CD4-positive, alpha-beta memory T cell (primary cell): ENCODE measurements at regions not wholly inside any gene's neighbourhood (a gene's known extent, or its start where the extent isn't known, plus 50 kb on each side); places are given as distances from the start of the nearest gene placed in this dataset.
A peak's percentile ranks its signal among the peaks of the same experiment; 100 is the strongest.

ENCODE experiments used
- CTCF ChIA-PET: fragments of 350-600 bp; sonication (Branson Sonifier 250); formaldehyde crosslinking; loops from one replicate; lab custom pipeline; 2021; ENCODE audit warnings: inconsistent platforms; ENCODE audit not compliant: partially characterized antibody; lab: Charles Lee
- POLR2A ChIA-PET: fragments of 350-600 bp; sonication (Branson Sonifier 250); formaldehyde crosslinking; loops from one replicate; lab custom pipeline; 2021; ENCODE audit not compliant: partially characterized antibody; lab: Charles Lee
- DNase-seq, 5 donors: peaks; one replicate each; pipeline versions ENCODE4 v3.0.0 to v3.0.0-alpha.2; 2020 to 2022; ENCODE audit warnings: mixed read lengths in 1 of 5
- H3K27ac ChIP-seq: one replicate; pipeline ENCODE4 v1.7.0; 2013; ENCODE audit warnings: low read depth, low read length
- H3K27me3 ChIP-seq: 2 replicates; pipeline ENCODE4 v1.7.0; 2013; ENCODE audit warnings: mild to moderate bottlenecking, low read length, moderate library complexity; ENCODE audit not compliant: insufficient read depth
- H3K36me3 ChIP-seq: 2 replicates; pipeline ENCODE4 v1.7.0; 2013; ENCODE audit warnings: mild to moderate bottlenecking, low read length, moderate library complexity; ENCODE audit not compliant: insufficient read depth
- H3K4me1 ChIP-seq: 2 replicates; pipeline ENCODE4 v1.7.0; 2013; ENCODE audit warnings: mild to moderate bottlenecking, low read length, moderate library complexity; ENCODE audit not compliant: insufficient read depth
- H3K4me3 ChIP-seq, 2 donors: one replicate each; pipeline ENCODE4 v1.7.0; 2013; ENCODE audit warnings: low read length in 2 of 2, mild to moderate bottlenecking in 1 of 2
- H3K9me3 ChIP-seq, 2 donors: one replicate each; pipeline ENCODE4 v1.7.0; 2013; ENCODE audit warnings: low read length in 2 of 2, control low read depth in 1 of 2; ENCODE audit not compliant: control insufficient read depth in 1 of 2
- H3K27ac Mint-ChIP-seq, 7 donors: one replicate each; pipeline ENCODE4 v1.8.0; 2020 to 2021; ENCODE audit warnings: mixed read lengths in 7 of 7, mild to moderate bottlenecking in 6 of 7, inconsistent platforms in 3 of 7, moderate library complexity in 3 of 7
- H3K27me3 Mint-ChIP-seq, 2 donors: one replicate each; pipeline ENCODE4 v1.8.0; 2020 to 2021; ENCODE audit warnings: mixed read lengths in 2 of 2
- H3K36me3 Mint-ChIP-seq, 2 donors: one replicate each; pipeline ENCODE4 v1.8.0; 2020 to 2021; ENCODE audit warnings: mixed read lengths in 2 of 2, inconsistent platforms in 1 of 2, mild to moderate bottlenecking in 1 of 2
- H3K4me1 Mint-ChIP-seq, 4 donors: one replicate each; pipeline ENCODE4 v1.8.0; 2020 to 2021; ENCODE audit warnings: mixed read lengths in 4 of 4, mild to moderate bottlenecking in 1 of 4
- H3K4me3 Mint-ChIP-seq, 8 donors: one replicate each; pipeline ENCODE4 v1.8.0; 2020 to 2021; ENCODE audit warnings: mixed read lengths in 8 of 8, mild to moderate bottlenecking in 7 of 8, moderate library complexity in 6 of 8, inconsistent platforms in 3 of 8
- H3K9me3 Mint-ChIP-seq, 8 donors: one replicate each; pipeline ENCODE4 v1.8.0; 2020 to 2021; ENCODE audit warnings: mixed read lengths in 8 of 8, mild to moderate bottlenecking in 5 of 8, inconsistent platforms in 3 of 8, moderate library complexity in 1 of 8
- intact Hi-C: fragments of 100-400 bp; cut with micrococcal nuclease; formaldehyde crosslinking; loops from one replicate; pipeline ENCODE4 v1.15.1; 2023

DNA sequence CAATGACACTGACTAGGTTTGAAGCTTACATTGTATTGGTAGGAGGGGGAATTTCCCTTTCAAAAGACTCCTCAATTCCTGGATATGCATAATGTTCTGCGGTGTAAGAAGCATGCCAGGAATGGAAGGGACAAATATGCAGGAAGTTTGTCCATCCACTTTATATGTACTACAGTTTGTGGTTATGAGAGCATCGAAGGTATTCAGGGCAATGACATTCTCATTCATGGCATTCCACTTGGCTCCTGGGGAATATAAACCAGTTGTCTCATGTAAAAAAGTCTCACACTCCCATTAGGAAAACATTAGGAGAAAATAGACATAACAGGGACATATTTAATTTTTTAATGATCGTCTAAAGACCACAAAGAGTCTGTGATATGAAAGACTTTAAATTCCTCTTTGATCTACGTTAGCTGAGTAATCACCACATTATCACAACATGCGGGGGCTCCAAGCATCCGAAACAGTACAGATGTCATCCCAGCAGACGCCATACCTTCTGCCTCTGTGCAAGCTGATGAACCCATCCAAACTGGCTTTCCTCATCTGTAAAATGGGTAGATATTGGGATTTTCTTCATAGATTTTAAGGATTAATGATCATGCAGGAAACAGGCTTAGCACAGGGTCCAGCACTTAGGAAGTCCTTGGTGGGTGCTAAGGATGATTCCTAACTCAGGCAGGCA lies 675.3 kb downstream of the INHBA start:
- no peaks in the 10 kb centered on the region for H3K27me3 Mint-ChIP-seq

GRCh38 chr7:41024126-41024525 lies 678.8 kb downstream of the INHBA start:
- Mint-ChIP-seq H3K9me3 (peaks cover 0 to 10% (median 4%) of the 10 kb centered on the region in 8 donors), H3K27ac (no peak overlapping the region), H3K27me3 (no peaks in the 10 kb centered on the region), H3K4me1 (no peaks in the 10 kb centered on the region), H3K4me3 (no peak overlapping the region), H3K36me3 (no peaks in the 10 kb centered on the region)
- no peak overlapping the region for H3K27ac ChIP-seq
- no peak overlapping the region for H3K4me3 ChIP-seq
- no peaks in the 10 kb centered on the region for H3K27me3 ChIP-seq
- H3K4me1 ChIP-seq: no peaks in the 10 kb centered on the region
- H3K9me3 ChIP-seq: no peaks in the 10 kb centered on the region
- ChIA-PET CTCF (no interaction called here), POLR2A (no interaction called here)
- no peak for DNase-seq
- intact Hi-C loops: no loop called here
- no peaks in the 10 kb centered on the region for H3K36me3 ChIP-seq

More for the DNA sequence above, 675.3 kb downstream of the INHBA start:
- H3K9me3 Mint-ChIP-seq: peaks cover 0 to 12% (median 7%) of the 10 kb centered on the region in 8 donors
- CTCF ChIA-PET: no interaction called here
- POLR2A ChIA-PET: no interaction called here
- Histone ChIP-seq H3K9me3 (no peaks in the 10 kb centered on the region), H3K4me3 (no peak overlapping the region), H3K36me3 (no peaks in the 10 kb centered on the region), H3K4me1 (no peaks in the 10 kb centered on the region), H3K27ac (no peak overlapping the region), H3K27me3 (no peaks in the 10 kb centered on the region)
- peak overlapping the region in 1 of 8 donors; percentile 21 for H3K4me3 Mint-ChIP-seq
- H3K4me1 Mint-ChIP-seq: no peaks in the 10 kb centered on the region
- no peaks in the 10 kb centered on the region for H3K36me3 Mint-ChIP-seq
- DNase-seq: no peak
- intact Hi-C loops: no loop called here
- no peak overlapping the region for H3K27ac Mint-ChIP-seq

DNA sequence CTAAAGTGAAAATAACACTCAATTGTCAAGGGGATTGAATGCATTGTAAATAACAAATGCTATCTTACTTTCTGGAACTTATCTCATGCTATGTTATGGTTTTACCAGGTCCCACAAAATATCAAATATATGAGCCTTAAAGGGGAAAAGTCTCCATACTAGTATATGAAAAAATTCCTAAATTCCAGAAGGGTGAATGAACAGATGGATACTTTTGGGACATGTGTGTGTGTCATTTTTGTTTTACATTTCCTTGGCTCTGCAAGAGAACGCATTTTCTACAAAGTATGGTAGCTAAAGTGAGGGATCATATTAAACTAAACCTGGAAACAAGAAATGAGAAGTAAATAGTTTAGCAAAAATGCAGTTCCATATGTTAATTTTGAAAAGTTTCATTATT lies 682.8 kb downstream of the INHBA start:
- H3K36me3 ChIP-seq: no peaks in the 10 kb centered on the region
- Mint-ChIP-seq H3K36me3 (no peaks in the 10 kb centered on the region), H3K4me1 (no peaks in the 10 kb centered on the region), H3K9me3 (peaks cover 0 to 10% (median 4%) of the 10 kb centered on the region in 8 donors), H3K27ac (no peak overlapping the region), H3K27me3 (no peaks in the 10 kb centered on the region), H3K4me3 (no peak overlapping the region)
- no peaks in the 10 kb centered on the region for H3K4me1 ChIP-seq
- H3K9me3 ChIP-seq: no peaks in the 10 kb centered on the region
- H3K4me3 ChIP-seq: no peak overlapping the region
- POLR2A ChIA-PET: no interaction called here
- no peak for DNase-seq
- no peak overlapping the region for H3K27ac ChIP-seq
- no peaks in the 10 kb centered on the region for H3K27me3 ChIP-seq
- CTCF ChIA-PET: no interaction called here
- intact Hi-C loops: no loop called here

- H3K4me3 Mint-ChIP-seq: no peak overlapping the region
- no peaks in the 10 kb centered on the region for H3K36me3 Mint-ChIP-seq
- H3K9me3 Mint-ChIP-seq: peaks cover under 1 to 17% (median 4%) of the 10 kb centered on the region in 8 donors
- Histone ChIP-seq H3K4me3 (no peak overlapping the region), H3K36me3 (no peaks in the 10 kb centered on the region), H3K27ac (no peak overlapping the region), H3K4me1 (no peaks in the 10 kb centered on the region), H3K9me3 (no peaks in the 10 kb centered on the region), H3K27me3 (no peaks in the 10 kb centered on the region)
- CTCF ChIA-PET: no interaction called here
- H3K4me1 Mint-ChIP-seq: no peaks in the 10 kb centered on the region
- no peak overlapping the region for H3K27ac Mint-ChIP-seq
- no peaks in the 10 kb centered on the region for H3K27me3 Mint-ChIP-seq
- POLR2A ChIA-PET: no interaction called here
- no peak for DNase-seq
- intact Hi-C loops: no loop called here
Observed at GRCh38 chr7:41013117-41013516, 689.8 kb downstream of the INHBA start.

DNA sequence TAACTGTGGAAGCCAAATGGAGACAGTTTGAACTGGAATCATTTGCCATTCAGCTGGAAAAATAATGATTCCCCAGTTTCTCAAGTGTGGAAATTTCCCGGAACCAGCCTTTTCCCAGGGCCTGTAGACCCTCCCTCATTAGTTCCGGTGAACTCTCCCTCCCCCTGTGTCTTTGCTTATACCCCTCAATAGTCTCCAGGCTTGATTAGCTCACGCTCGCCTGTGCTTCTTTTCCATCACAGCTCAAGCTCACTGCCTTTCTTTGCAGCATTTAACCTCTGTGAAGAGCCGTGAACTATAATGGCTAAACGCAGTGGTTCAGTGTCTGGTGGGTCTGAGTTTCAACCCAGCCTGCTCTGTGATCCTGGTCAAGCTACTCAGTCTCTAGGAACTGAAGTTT lies 690.8 kb downstream of the INHBA start:
- Histone ChIP-seq H3K36me3 (no peaks in the 10 kb centered on the region), H3K27ac (no peak overlapping the region), H3K4me1 (no peaks in the 10 kb centered on the region), H3K9me3 (no peaks in the 10 kb centered on the region), H3K4me3 (no peak overlapping the region), H3K27me3 (no peaks in the 10 kb centered on the region)
- intact Hi-C loops: no loop called here
- ChIA-PET CTCF (no interaction called here), POLR2A (no interaction called here)
- H3K4me3 Mint-ChIP-seq: no peak overlapping the region
- H3K27me3 Mint-ChIP-seq: no peaks in the 10 kb centered on the region
- H3K9me3 Mint-ChIP-seq: peaks cover 2 to 24% (median 5%) of the 10 kb centered on the region in 8 donors
- no peak overlapping the region for H3K27ac Mint-ChIP-seq
- H3K4me1 Mint-ChIP-seq: no peaks in the 10 kb centered on the region
- no peak for DNase-seq
- H3K36me3 Mint-ChIP-seq: no peaks in the 10 kb centered on the region

DNA sequence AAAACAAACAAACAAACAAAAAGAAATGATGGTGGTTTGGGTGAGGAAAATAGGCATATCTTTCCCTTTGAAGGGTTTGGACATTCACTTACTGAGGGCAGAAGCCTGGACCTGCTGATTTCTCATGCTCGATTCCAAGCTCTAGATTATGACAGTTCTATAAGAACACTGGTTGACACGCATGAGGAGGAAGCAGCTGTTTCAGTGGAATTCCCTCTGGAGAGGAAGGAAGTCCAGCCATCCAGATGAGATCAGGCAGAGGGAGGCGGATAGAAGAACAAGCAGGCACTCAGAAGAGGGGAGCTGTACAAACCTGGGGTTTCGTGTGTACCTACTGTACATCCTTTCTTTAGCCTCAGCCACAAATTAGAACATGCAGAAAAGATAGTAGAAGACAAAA lies 691.9 kb downstream of the INHBA start:
- H3K36me3 Mint-ChIP-seq: no peaks in the 10 kb centered on the region
- H3K27me3 ChIP-seq: no peaks in the 10 kb centered on the region
- H3K4me1 Mint-ChIP-seq: no peaks in the 10 kb centered on the region
- H3K27me3 Mint-ChIP-seq: no peaks in the 10 kb centered on the region
- H3K27ac ChIP-seq: no peak overlapping the region
- no peak for DNase-seq
- H3K4me1 ChIP-seq: no peaks in the 10 kb centered on the region
- H3K9me3 Mint-ChIP-seq: peaks cover 0 to 24% (median 5%) of the 10 kb centered on the region in 8 donors
- H3K4me3 Mint-ChIP-seq: no peak overlapping the region
- POLR2A ChIA-PET: no interaction called here
- CTCF ChIA-PET: no interaction called here
- no peak overlapping the region for H3K4me3 ChIP-seq
- H3K36me3 ChIP-seq: no peaks in the 10 kb centered on the region
- H3K27ac Mint-ChIP-seq: no peak overlapping the region
- no peaks in the 10 kb centered on the region for H3K9me3 ChIP-seq
- intact Hi-C loops: no loop called here

- no peak for DNase-seq
- no peaks in the 10 kb centered on the region for H3K4me1 ChIP-seq
- H3K36me3 ChIP-seq: no peaks in the 10 kb centered on the region
- POLR2A ChIA-PET: no interaction called here
- H3K27ac ChIP-seq: no peak overlapping the region
- Mint-ChIP-seq H3K9me3 (peaks cover 0 to 24% (median 5%) of the 10 kb centered on the region in 8 donors), H3K36me3 (no peaks in the 10 kb centered on the region), H3K4me1 (no peaks in the 10 kb centered on the region), H3K27me3 (no peaks in the 10 kb centered on the region), H3K27ac (no peak overlapping the region), H3K4me3 (no peak overlapping the region)
- no peaks in the 10 kb centered on the region for H3K9me3 ChIP-seq
- CTCF ChIA-PET: no interaction called here
- no peaks in the 10 kb centered on the region for H3K27me3 ChIP-seq
- H3K4me3 ChIP-seq: no peak overlapping the region
- intact Hi-C loops: no loop called here
Observed at GRCh38 chr7:41010418-41010817, 692.5 kb downstream of the INHBA start.
